ENCODE measurements at regions not wholly inside any gene's neighbourhood (a gene's known extent, or its start where the extent isn't known, plus 50 kb on each side); places are given as distances from the start of the nearest gene placed in this dataset.
"Not testable (repeated sequence)": the region's sequence is repeated elsewhere in the genome, so short reads cannot be mapped to it uniquely, and the experiment has no call there.

GRCh38 chr3:75894234-75894633, 108.9 kb upstream of the ZNF717 start:
- no peak overlapping the region for H3K4me3 ChIP-seq
- no peaks in the 10 kb centered on the region for H3K4me1 ChIP-seq (ENCODE audit: control insufficient read depth in 1 of 2, low read depth in 2 of 2)
- no peak for DNase-seq (ENCODE audit: low spot score)
- H3K9me3 ChIP-seq = no peaks in the 10 kb centered on the region
- no peak overlapping the region for H3K27ac ChIP-seq
- no peaks in the 10 kb centered on the region for H3K27me3 ChIP-seq (replicated peaks; ENCODE audit: insufficient read depth)
- TF ChIP-seq CTCF (IDR thresholded peaks at IDR 0.05) = no peak
- H3K36me3 ChIP-seq = no peaks in the 10 kb centered on the region
- no peak for ATAC-seq (ENCODE audit: insufficient number of reproducible peaks, low FRiP score, low read depth)

GRCh38 chr3:75896265-75896664, 110.9 kb upstream of the ZNF717 start:
- Histone ChIP-seq H3K4me1 (ENCODE audit: control insufficient read depth in 1 of 2, low read depth in 2 of 2) (no peaks in the 10 kb centered on the region), H3K36me3 (no peaks in the 10 kb centered on the region), H3K4me3 (no peak overlapping the region), H3K27me3 (replicated peaks; ENCODE audit: insufficient read depth) (no peaks in the 10 kb centered on the region), H3K27ac (no peak overlapping the region), H3K9me3 (no peaks in the 10 kb centered on the region)
- no peak for TF ChIP-seq CTCF (IDR thresholded peaks at IDR 0.05)
- ATAC-seq (ENCODE audit: insufficient number of reproducible peaks, low FRiP score, low read depth) = no peak
- no peak for DNase-seq (ENCODE audit: low spot score)

GRCh38 chr3:75901446-75901845, 116.1 kb upstream of the ZNF717 start:
- not testable (repeated sequence) for H3K4me3 ChIP-seq; H3K36me3 ChIP-seq; H3K27ac ChIP-seq; H3K9me3 ChIP-seq; H3K27me3 ChIP-seq (replicated peaks; ENCODE audit: insufficient read depth); ATAC-seq (ENCODE audit: insufficient number of reproducible peaks, low FRiP score, low read depth); DNase-seq (ENCODE audit: low spot score); H3K4me1 ChIP-seq (ENCODE audit: control insufficient read depth in 1 of 2, low read depth in 2 of 2)

- DNase-seq (ENCODE audit: low spot score) (no peak), ATAC-seq (ENCODE audit: insufficient number of reproducible peaks, low FRiP score, low read depth) (no peak)
- H3K36me3 ChIP-seq = no peaks in the 10 kb centered on the region
- H3K27ac ChIP-seq = no peak overlapping the region
- no peak for TF ChIP-seq CTCF (IDR thresholded peaks at IDR 0.05)
- no peaks in the 10 kb centered on the region for H3K4me1 ChIP-seq (ENCODE audit: control insufficient read depth in 1 of 2, low read depth in 2 of 2)
- H3K9me3 ChIP-seq = no peaks in the 10 kb centered on the region
- H3K4me3 ChIP-seq = no peak overlapping the region
- H3K27me3 ChIP-seq (replicated peaks; ENCODE audit: insufficient read depth) = no peaks in the 10 kb centered on the region
Measured at GRCh38 chr3:75906555-75907112, 121.3 kb upstream of the ZNF717 start.

GRCh38 chr3:75913800-75914350, 128.5 kb upstream of the ZNF717 start:
- ATAC-seq (ENCODE audit: insufficient number of reproducible peaks, low FRiP score, low read depth) (no peak), DNase-seq (ENCODE audit: low spot score) (no peak)
- H3K36me3 ChIP-seq = no peaks in the 10 kb centered on the region
- TF ChIP-seq CTCF (IDR thresholded peaks at IDR 0.05) = no peak
- no peak overlapping the region for H3K27ac ChIP-seq
- H3K27me3 ChIP-seq (replicated peaks; ENCODE audit: insufficient read depth) = no peaks in the 10 kb centered on the region
- no peaks in the 10 kb centered on the region for H3K9me3 ChIP-seq
- H3K4me3 ChIP-seq = no peak overlapping the region
- no peaks in the 10 kb centered on the region for H3K4me1 ChIP-seq (ENCODE audit: control insufficient read depth in 1 of 2, low read depth in 2 of 2)

GRCh38 chr3:75914741-75915140, 129.4 kb upstream of the ZNF717 start:
- ATAC-seq (ENCODE audit: insufficient number of reproducible peaks, low FRiP score, low read depth); H3K27ac ChIP-seq; H3K36me3 ChIP-seq; H3K4me3 ChIP-seq; H3K9me3 ChIP-seq; H3K4me1 ChIP-seq (ENCODE audit: control insufficient read depth in 1 of 2, low read depth in 2 of 2); H3K27me3 ChIP-seq (replicated peaks; ENCODE audit: insufficient read depth); DNase-seq (ENCODE audit: low spot score): not testable (repeated sequence)

All from thoracic aorta (tissue), 2 donors.